Mesothelial cell of epicardium (in vitro differentiated cells): ENCODE measurements at regions not wholly inside any gene's neighbourhood (a gene's known extent, or its start where the extent isn't known, plus 50 kb on each side); places are given as distances from the start of the nearest gene placed in this dataset.

Source experiments
- DNase-seq, 2 experiments: peaks; one replicate each; pipeline ENCODE4 v3.0.0; 2021; ENCODE audit warnings: low spot score in 2 of 2; ENCODE audit not compliant: unreplicated experiment in 2 of 2
- H3K27ac Mint-ChIP-seq: 2 replicates; pipeline ENCODE4 v1.8.0; 2021; ENCODE audit warnings: mixed read lengths
- H3K27me3 Mint-ChIP-seq: 2 replicates; pipeline ENCODE4 v1.8.0; 2021; ENCODE audit warnings: low read depth, mixed read lengths
- H3K36me3 Mint-ChIP-seq: 2 replicates; pipeline ENCODE4 v1.8.0; 2021; ENCODE audit warnings: mixed read lengths
- H3K4me1 Mint-ChIP-seq: 2 replicates; pipeline ENCODE4 v1.8.0; 2021; ENCODE audit warnings: mixed read lengths
- H3K4me3 Mint-ChIP-seq: 2 replicates; pipeline ENCODE4 v1.8.0; 2021; ENCODE audit warnings: mild to moderate bottlenecking, moderate library complexity, mixed read lengths
- H3K9me3 Mint-ChIP-seq: 2 replicates; pipeline ENCODE4 v1.8.0; 2021; ENCODE audit warnings: mixed read lengths
- CTCF ChIP-seq: fragments of 200-600 bp; sonication (generic); IDR thresholded peaks from one replicate; pipeline ENCODE4 v1.5.0; 2021; ENCODE audit warnings: antibody characterized with exemption; ENCODE audit not compliant: unreplicated experiment

- DNase-seq: no peak
- Mint-ChIP-seq H3K36me3 (no peaks in the 10 kb centered on the region), H3K4me3 (no peak overlapping the region), H3K9me3 (no peaks in the 10 kb centered on the region), H3K27me3 (peaks cover 16% of the 10 kb centered on the region), H3K27ac (no peak overlapping the region), H3K4me1 (no peaks in the 10 kb centered on the region)
- no peak for TF ChIP-seq CTCF
Observed at GRCh38 chr2:14750433-14750832, 117.9 kb downstream of the LRATD1 start.

GRCh38 chr2:14751581-14751980 is 119.1 kb downstream of the LRATD1 start:
- H3K36me3 Mint-ChIP-seq: no peaks in the 10 kb centered on the region
- no peak overlapping the region for H3K27ac Mint-ChIP-seq
- no peak for TF ChIP-seq CTCF
- H3K4me1 Mint-ChIP-seq: no peaks in the 10 kb centered on the region
- peaks cover 17% of the 10 kb centered on the region for H3K27me3 Mint-ChIP-seq
- DNase-seq: no peak
- H3K4me3 Mint-ChIP-seq: no peak overlapping the region
- peaks cover 1% of the 10 kb centered on the region for H3K9me3 Mint-ChIP-seq

- no peak for TF ChIP-seq CTCF
- Mint-ChIP-seq H3K36me3 (no peaks in the 10 kb centered on the region), H3K9me3 (peaks cover 4% of the 10 kb centered on the region), H3K4me3 (no peak overlapping the region), H3K27me3 (peaks cover 18% of the 10 kb centered on the region), H3K27ac (no peak overlapping the region), H3K4me1 (no peaks in the 10 kb centered on the region)
- no peak for DNase-seq
Observed at GRCh38 chr2:14752295-14752694, 119.8 kb downstream of the LRATD1 start.

DNA sequence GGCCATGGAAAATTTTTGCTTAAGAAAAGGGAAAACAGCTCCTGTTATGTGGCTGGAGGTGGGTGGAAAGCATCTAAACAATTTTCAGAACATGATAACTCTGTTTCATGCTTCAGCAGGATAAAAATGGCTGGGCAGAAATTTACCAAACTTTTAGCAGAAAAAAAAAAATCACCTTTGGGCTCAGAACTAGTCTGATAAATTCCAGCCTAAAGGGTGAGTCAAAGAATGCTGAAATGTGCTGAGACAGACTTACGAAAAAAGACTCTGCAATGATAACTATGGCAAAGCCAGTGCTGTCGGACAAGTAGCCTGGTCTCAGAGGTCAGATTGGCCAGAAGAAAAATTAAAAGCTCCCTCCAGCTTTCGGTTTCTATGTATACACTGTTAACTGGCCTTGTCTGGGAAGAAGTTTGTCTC is 123.6 kb downstream of the LRATD1 start:
- Mint-ChIP-seq H3K27me3 (peaks cover 21% of the 10 kb centered on the region), H3K27ac (no peak overlapping the region), H3K4me3 (no peak overlapping the region), H3K36me3 (no peaks in the 10 kb centered on the region), H3K4me1 (no peaks in the 10 kb centered on the region), H3K9me3 (peaks cover 4% of the 10 kb centered on the region)
- DNase-seq: no peak
- TF ChIP-seq CTCF: no peak

GRCh38 chr2:14756981-14757657 is 124.6 kb downstream of the LRATD1 start:
- peaks cover 4% of the 10 kb centered on the region for H3K9me3 Mint-ChIP-seq
- no peak overlapping the region for H3K4me3 Mint-ChIP-seq
- no peak for TF ChIP-seq CTCF
- H3K27ac Mint-ChIP-seq: no peak overlapping the region
- no peak for DNase-seq
- H3K27me3 Mint-ChIP-seq: peaks cover 21% of the 10 kb centered on the region
- H3K4me1 Mint-ChIP-seq: no peaks in the 10 kb centered on the region
- no peaks in the 10 kb centered on the region for H3K36me3 Mint-ChIP-seq

DNA sequence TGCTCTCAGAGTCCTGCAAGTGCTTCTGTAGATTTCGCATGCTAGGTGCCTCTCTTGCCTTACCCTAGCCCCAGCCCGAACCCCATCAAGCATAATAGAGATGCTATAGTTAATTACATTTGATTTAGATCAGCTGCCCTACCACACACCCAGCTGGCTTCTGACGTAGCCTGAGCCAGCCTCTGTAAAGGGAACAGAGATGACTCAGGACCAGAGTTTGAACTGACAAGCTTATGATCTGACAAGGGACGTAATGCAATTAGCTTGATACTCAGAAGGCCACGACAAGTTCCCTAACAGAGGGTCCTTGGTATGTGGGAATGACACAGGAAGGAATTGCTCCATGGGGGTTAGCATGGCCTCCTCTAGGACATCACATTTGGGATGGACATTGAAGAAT is 126.6 kb downstream of the LRATD1 start:
- H3K36me3 Mint-ChIP-seq: no peaks in the 10 kb centered on the region

More for the DNA sequence above, 126.6 kb downstream of the LRATD1 start:
- no peaks in the 10 kb centered on the region for H3K4me1 Mint-ChIP-seq
- peaks cover 4% of the 10 kb centered on the region for H3K9me3 Mint-ChIP-seq
- no peak overlapping the region for H3K4me3 Mint-ChIP-seq
- no peak overlapping the region for H3K27ac Mint-ChIP-seq
- TF ChIP-seq CTCF: no peak
- H3K27me3 Mint-ChIP-seq: peaks cover 30% of the 10 kb centered on the region
- no peak for DNase-seq
